GM23248 (cell line): ENCODE measurements at regions not wholly inside any gene's neighbourhood (a gene's known extent, or its start where the extent isn't known, plus 50 kb on each side); places are given as distances from the start of the nearest gene placed in this dataset.

Source experiments
- DNase-seq: peaks from one replicate; pipeline ENCODE4 v3.0.0-alpha.2; 2015
- H2AFZ ChIP-seq: fragments of 200-600 bp; sonication (generic); 2 replicates; pipeline ENCODE4 v1.6.1; 2016; ENCODE audit warnings: antibody characterized with exemption
- H3F3A ChIP-seq: fragments of 200-600 bp; sonication (generic); 2 replicates; pipeline ENCODE4 v1.6.1; 2016; ENCODE audit warnings: mild to moderate bottlenecking, antibody characterized with exemption, mixed run types; ENCODE audit not compliant: insufficient read depth
- H3K27ac ChIP-seq: fragments of 200-600 bp; sonication (generic); 2 replicates; pipeline ENCODE4 v1.5.1; 2016; ENCODE audit warnings: mild to moderate bottlenecking
- H3K27me3 ChIP-seq: fragments of 200-600 bp; sonication (generic); replicated peaks from 2 replicates; pipeline ENCODE4 v1.6.1; 2016; ENCODE audit warnings: mild to moderate bottlenecking; ENCODE audit not compliant: insufficient read depth
- H3K36me3 ChIP-seq: fragments of 200-600 bp; sonication (generic); 2 replicates; pipeline ENCODE4 v1.6.1; 2016; ENCODE audit warnings: low read depth, mild to moderate bottlenecking
- H3K4me1 ChIP-seq: fragments of 200-600 bp; sonication (generic); 2 replicates; pipeline ENCODE4 v1.6.1; 2016; ENCODE audit warnings: mild to moderate bottlenecking; ENCODE audit not compliant: insufficient read depth
- H3K4me2 ChIP-seq: fragments of 200-600 bp; sonication (generic); one replicate; pipeline ENCODE4 v1.6.1; 2016; ENCODE audit warnings: mild to moderate bottlenecking; ENCODE audit not compliant: unreplicated experiment
- H3K4me3 ChIP-seq: fragments of 200-600 bp; sonication (generic); 2 replicates; pipeline ENCODE4 v1.5.1; 2016; ENCODE audit warnings: mild to moderate bottlenecking
- H3K79me2 ChIP-seq: fragments of 200-600 bp; sonication (generic); 2 replicates; pipeline ENCODE4 v1.6.1; 2016; ENCODE audit warnings: mild to moderate bottlenecking; ENCODE audit not compliant: insufficient read depth
- H3K9ac ChIP-seq: fragments of 200-600 bp; sonication (generic); 2 replicates; pipeline ENCODE4 v1.6.1; 2016; ENCODE audit warnings: mild to moderate bottlenecking
- H3K9me2 ChIP-seq: fragments of 200-600 bp; sonication (generic); 2 replicates; pipeline ENCODE4 v1.6.1; 2016; ENCODE audit warnings: mixed run types, mild to moderate bottlenecking, moderate library complexity; ENCODE audit not compliant: insufficient read depth
- H3K9me3 ChIP-seq: fragments of 200-600 bp; sonication (generic); one replicate; pipeline ENCODE4 v1.6.1; 2017; ENCODE audit warnings: low read depth
- H4K20me1 ChIP-seq: fragments of 200-600 bp; sonication (generic); 2 replicates; pipeline ENCODE4 v1.6.0; 2016; ENCODE audit not compliant: insufficient read depth
- EZH2 ChIP-seq: fragments of 200-600 bp; sonication (generic); IDR thresholded peaks from 2 replicates; pipeline ENCODE4 v1.6.1; 2018; ENCODE audit warnings: antibody characterized with exemption, mild to moderate bottlenecking; ENCODE audit not compliant: insufficient read depth, poor library complexity, severe bottlenecking
- EZH2phosphoT487 ChIP-seq: fragments of 200-600 bp; sonication (generic); IDR thresholded peaks from 2 replicates; pipeline ENCODE4 v1.6.1; 2018; ENCODE audit warnings: antibody characterized with exemption, moderate library complexity, mild to moderate bottlenecking, low read depth; ENCODE audit not compliant: insufficient read depth
- WGBS, 2 experiments: methylation state at CpG; one replicate each; pipeline ENCODE4 v1.1.6; 2015 to 2017; ENCODE audit warnings: low lambda C conversion rate in 2 of 2, low coverage in 1 of 2; ENCODE audit errors: missing lambda C conversion rate in 2 of 2; 5-methylcytosine and 5-hydroxymethylcytosine counted together
- in situ Hi-C: fragments of 300-500 bp; cut with MboI; formaldehyde crosslinking; loops from 2 replicates; pipeline ENCODE4 v1.15.0; 2020

GRCh38 chr11:110832080-110832479 is 119.8 kb upstream of the ARHGAP20 start:
- no peak for TF ChIP-seq EZH2phosphoT487
- no peak for TF ChIP-seq EZH2
- Histone ChIP-seq H3K36me3 (no peaks in the 10 kb centered on the region), H4K20me1 (no peaks in the 10 kb centered on the region), H3K9ac (peak overlapping the region; percentile 39; the same call in 1 of the 2 replicates), H3K79me2 (no peaks in the 10 kb centered on the region), H3F3A (peaks cover 40% of the 10 kb centered on the region), H2AFZ (no peak overlapping the region), H3K4me3 (no peak overlapping the region), H3K9me2 (peaks cover 3% of the 10 kb centered on the region; the same call in 1 of the 2 replicates), H3K4me2 (peak overlapping the region; percentile 77), H3K27me3 (no peaks in the 10 kb centered on the region), H3K27ac (peak overlapping the region; percentile 78), H3K9me3 (no peaks in the 10 kb centered on the region), H3K4me1 (peaks cover 55% of the 10 kb centered on the region)
- DNase-seq = no peak
- 100% methylated on average over 2 of the region's 2 CpGs for WGBS, 2 experiments
- in situ Hi-C loops = no loop called here

GRCh38 chr11:110830747-110831146 is 118.5 kb upstream of the ARHGAP20 start:
- H3K4me2 ChIP-seq = no peak overlapping the region
- peaks cover 55% of the 10 kb centered on the region for H3K4me1 ChIP-seq
- no peaks in the 10 kb centered on the region for H3K9me3 ChIP-seq
- peaks cover 3% of the 10 kb centered on the region; the same call in 1 of the 2 replicates for H3K9me2 ChIP-seq
- 57 to 70% methylated on average over 5 of the region's 5 CpGs for whole genome bisulfite sequencing, 2 experiments
- H3K36me3 ChIP-seq = no peaks in the 10 kb centered on the region
- H3K79me2 ChIP-seq = no peaks in the 10 kb centered on the region
- DNase-seq = peak; percentile 34
- H3F3A ChIP-seq = peaks cover 40% of the 10 kb centered on the region
- no peaks in the 10 kb centered on the region for H3K27me3 ChIP-seq
- no peaks in the 10 kb centered on the region for H4K20me1 ChIP-seq
- no peak overlapping the region for H3K9ac ChIP-seq
- H3K4me3 ChIP-seq = no peak overlapping the region
- H3K27ac ChIP-seq = no peak overlapping the region
- TF ChIP-seq EZH2 (no peak), EZH2phosphoT487 (no peak)
- in situ Hi-C loops = no loop called here
- H2AFZ ChIP-seq = no peak overlapping the region

GRCh38 chr11:110830344-110830743 is 118.1 kb upstream of the ARHGAP20 start:
- WGBS, 2 experiments = 98% methylated on average over 7 of the region's 7 CpGs
- no peak overlapping the region for H3K27ac ChIP-seq
- in situ Hi-C loops = no loop called here
- TF ChIP-seq EZH2 (no peak), EZH2phosphoT487 (no peak)
- no peaks in the 10 kb centered on the region for H3K36me3 ChIP-seq
- no peaks in the 10 kb centered on the region for H4K20me1 ChIP-seq
- H3K4me2 ChIP-seq = no peak overlapping the region
- peaks cover 55% of the 10 kb centered on the region for H3K4me1 ChIP-seq
- no peaks in the 10 kb centered on the region for H3K79me2 ChIP-seq
- peaks cover 3% of the 10 kb centered on the region; the same call in 1 of the 2 replicates for H3K9me2 ChIP-seq
- no peak overlapping the region for H3K9ac ChIP-seq
- no peak overlapping the region for H3K4me3 ChIP-seq
- no peaks in the 10 kb centered on the region for H3K9me3 ChIP-seq
- no peak overlapping the region for H2AFZ ChIP-seq
- no peak for DNase-seq
- H3K27me3 ChIP-seq = no peaks in the 10 kb centered on the region
- peaks cover 40% of the 10 kb centered on the region for H3F3A ChIP-seq

GRCh38 chr11:110829873-110830272 is 117.6 kb upstream of the ARHGAP20 start:
- in situ Hi-C loops = no loop called here
- DNase-seq = peak; percentile 27
- no peaks in the 10 kb centered on the region for H3K27me3 ChIP-seq
- no peak overlapping the region for H3K4me2 ChIP-seq
- TF ChIP-seq EZH2 (no peak), EZH2phosphoT487 (no peak)
- H2AFZ ChIP-seq = 0 out of 2 replicates have a peak overlapping the region, but pooled peaks have one; percentile 34
- H3K79me2 ChIP-seq = no peaks in the 10 kb centered on the region
- H3F3A ChIP-seq = peaks cover 40% of the 10 kb centered on the region
- H3K9me3 ChIP-seq = no peaks in the 10 kb centered on the region
- no peak overlapping the region for H3K4me3 ChIP-seq
- H3K9ac ChIP-seq = no peak overlapping the region
- H3K36me3 ChIP-seq = no peaks in the 10 kb centered on the region
- H3K9me2 ChIP-seq = peaks cover 3% of the 10 kb centered on the region; the same call in 1 of the 2 replicates
- peak overlapping the region; percentile 21; the same call in 1 of the 2 replicates for H3K27ac ChIP-seq
- H4K20me1 ChIP-seq = no peaks in the 10 kb centered on the region
- H3K4me1 ChIP-seq = peaks cover 55% of the 10 kb centered on the region

- no peaks in the 10 kb centered on the region for H4K20me1 ChIP-seq
- in situ Hi-C loops = no loop called here
- WGBS, 2 experiments = 0 to 8% methylated on average over 1 of the region's 1 CpG
- TF ChIP-seq EZH2 (no peak), EZH2phosphoT487 (no peak)
- DNase-seq = no peak
- no peak overlapping the region for H3K4me2 ChIP-seq
- no peaks in the 10 kb centered on the region for H3K79me2 ChIP-seq
- peaks cover 3% of the 10 kb centered on the region; the same call in 1 of the 2 replicates for H3K9me2 ChIP-seq
- no peaks in the 10 kb centered on the region for H3K9me3 ChIP-seq
- peaks cover 33% of the 10 kb centered on the region for H3F3A ChIP-seq
- no peaks in the 10 kb centered on the region for H3K27me3 ChIP-seq
- no peak overlapping the region for H2AFZ ChIP-seq
- H3K27ac ChIP-seq = no peak overlapping the region
- no peak overlapping the region for H3K4me3 ChIP-seq
- H3K36me3 ChIP-seq = no peaks in the 10 kb centered on the region
- peaks cover 47% of the 10 kb centered on the region for H3K4me1 ChIP-seq
- H3K9ac ChIP-seq = no peak overlapping the region
Measured at GRCh38 chr11:110828086-110828485, 115.8 kb upstream of the ARHGAP20 start.
